ENCODE measurements at regions not wholly inside any gene's neighbourhood (a gene's known extent, or its start where the extent isn't known, plus 50 kb on each side); places are given as distances from the start of the nearest gene placed in this dataset.
A peak's percentile ranks its signal among the peaks of the same experiment; 100 is the strongest.

DNA sequence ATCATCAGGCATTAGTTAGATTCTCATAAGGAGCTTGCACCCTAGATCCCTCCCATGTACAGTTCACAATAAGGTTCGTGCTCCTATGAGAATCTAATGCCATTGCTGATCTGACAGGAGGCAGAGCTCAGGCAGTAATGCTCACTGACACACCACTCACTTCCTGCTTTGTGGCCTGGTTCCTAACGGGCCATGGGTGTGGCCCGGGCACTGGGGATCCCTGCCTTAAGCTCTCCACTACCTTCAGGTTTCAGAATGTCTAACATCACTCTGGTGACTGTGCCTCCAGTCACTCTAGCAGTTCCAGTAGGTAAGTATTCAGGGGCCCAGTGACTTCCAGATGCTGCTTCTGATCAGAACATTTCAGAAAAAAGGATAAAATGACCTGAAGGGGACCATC lies 152.4 kb downstream of the LRRC70 start:
- Histone ChIP-seq H3K9me3 (ENCODE audit: control insufficient read depth, low read depth, low read length) (no peaks in the 10 kb centered on the region), H3K36me3 (ENCODE audit: control insufficient read depth, low read depth, low read length) (no peaks in the 10 kb centered on the region), H3K27ac (ENCODE audit: low read length) (no peak overlapping the region), H3K4me3 (ENCODE audit: low read length) (no peak overlapping the region), H3K9ac (ENCODE audit: low read length) (no peak overlapping the region), H3K4me1 (ENCODE audit: control insufficient read depth, low read depth, low read length) (no peaks in the 10 kb centered on the region), H3K27me3 (ENCODE audit: control insufficient read depth, insufficient read depth, low read length) (no peaks in the 10 kb centered on the region)

- H3K9ac ChIP-seq (ENCODE audit: low read length), result no peak overlapping the region
- H3K4me3 ChIP-seq (ENCODE audit: low read length), result no peak overlapping the region
- H3K27ac ChIP-seq (ENCODE audit: low read length), result no peak overlapping the region
- H3K27me3 ChIP-seq (ENCODE audit: control insufficient read depth, insufficient read depth, low read length), result no peaks in the 10 kb centered on the region
- no peaks in the 10 kb centered on the region for H3K9me3 ChIP-seq (ENCODE audit: control insufficient read depth, low read depth, low read length)
- no peaks in the 10 kb centered on the region for H3K4me1 ChIP-seq (ENCODE audit: control insufficient read depth, low read depth, low read length)
- H3K36me3 ChIP-seq (ENCODE audit: control insufficient read depth, low read depth, low read length), result no peaks in the 10 kb centered on the region
These were observed 151.1 kb downstream of the LRRC70 start for GRCh38 chr5:62729675-62730074.

GRCh38 chr5:62727861-62728260 lies 149.2 kb downstream of the LRRC70 start:
- Histone ChIP-seq H3K9me3 (ENCODE audit: control insufficient read depth, low read depth, low read length) (no peaks in the 10 kb centered on the region), H3K4me3 (ENCODE audit: low read length) (no peak overlapping the region), H3K36me3 (ENCODE audit: control insufficient read depth, low read depth, low read length) (no peaks in the 10 kb centered on the region), H3K4me1 (ENCODE audit: control insufficient read depth, low read depth, low read length) (no peaks in the 10 kb centered on the region), H3K27me3 (ENCODE audit: control insufficient read depth, insufficient read depth, low read length) (no peaks in the 10 kb centered on the region), H3K27ac (ENCODE audit: low read length) (no peak overlapping the region), H3K9ac (ENCODE audit: low read length) (no peak overlapping the region)

DNA sequence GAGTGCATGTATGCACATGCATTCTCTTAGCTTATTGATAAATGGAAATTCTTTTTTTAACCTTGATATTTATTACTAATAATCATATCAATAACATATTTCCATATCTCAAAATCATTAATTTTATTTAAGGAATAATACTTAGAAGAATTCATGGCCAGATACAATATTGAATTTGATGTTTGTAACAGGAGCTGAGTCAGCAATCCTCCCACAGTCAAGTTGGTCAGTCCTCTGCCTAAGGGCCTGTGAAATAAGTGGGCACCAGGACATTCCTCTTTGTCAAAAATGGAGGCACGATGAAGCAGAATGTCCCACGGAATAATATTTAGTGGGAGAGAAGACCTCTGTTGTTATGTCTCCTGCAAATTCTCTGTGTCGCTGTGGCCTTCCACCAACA lies 148.6 kb downstream of the LRRC70 start:
- Histone ChIP-seq H3K4me3 (ENCODE audit: low read length) (no peak overlapping the region), H3K9me3 (ENCODE audit: control insufficient read depth, low read depth, low read length) (no peaks in the 10 kb centered on the region), H3K36me3 (ENCODE audit: control insufficient read depth, low read depth, low read length) (no peaks in the 10 kb centered on the region), H3K27me3 (ENCODE audit: control insufficient read depth, insufficient read depth, low read length) (no peaks in the 10 kb centered on the region), H3K27ac (ENCODE audit: low read length) (no peak overlapping the region), H3K9ac (ENCODE audit: low read length) (no peak overlapping the region), H3K4me1 (ENCODE audit: control insufficient read depth, low read depth, low read length) (no peaks in the 10 kb centered on the region)

DNA sequence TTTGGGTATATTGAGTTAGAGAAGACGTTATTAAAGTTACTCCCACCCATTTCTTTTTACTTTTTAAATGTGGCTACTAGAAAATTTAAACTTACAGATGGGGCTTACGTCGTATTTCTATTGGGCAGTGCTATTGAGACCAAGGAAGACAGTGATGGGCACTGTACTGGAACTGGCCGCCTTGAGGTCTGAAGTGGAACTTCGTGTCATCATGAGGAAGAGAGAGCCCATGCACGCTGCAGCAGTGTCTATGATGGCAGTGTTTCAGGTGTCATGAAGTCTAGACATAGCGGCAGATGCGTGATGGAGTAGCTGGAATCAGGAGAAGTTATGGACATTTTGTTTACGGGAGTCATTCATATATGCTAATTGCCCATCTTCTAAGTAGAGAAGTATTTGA lies 143.7 kb downstream of the LRRC70 start:
- Histone ChIP-seq H3K27ac (ENCODE audit: low read length) (no peak overlapping the region), H3K27me3 (ENCODE audit: control insufficient read depth, insufficient read depth, low read length) (no peaks in the 10 kb centered on the region), H3K36me3 (ENCODE audit: control insufficient read depth, low read depth, low read length) (no peaks in the 10 kb centered on the region), H3K4me1 (ENCODE audit: control insufficient read depth, low read depth, low read length) (peaks cover 12% of the 10 kb centered on the region), H3K9ac (ENCODE audit: low read length) (no peak overlapping the region), H3K4me3 (ENCODE audit: low read length) (no peak overlapping the region), H3K9me3 (ENCODE audit: control insufficient read depth, low read depth, low read length) (no peaks in the 10 kb centered on the region)

DNA sequence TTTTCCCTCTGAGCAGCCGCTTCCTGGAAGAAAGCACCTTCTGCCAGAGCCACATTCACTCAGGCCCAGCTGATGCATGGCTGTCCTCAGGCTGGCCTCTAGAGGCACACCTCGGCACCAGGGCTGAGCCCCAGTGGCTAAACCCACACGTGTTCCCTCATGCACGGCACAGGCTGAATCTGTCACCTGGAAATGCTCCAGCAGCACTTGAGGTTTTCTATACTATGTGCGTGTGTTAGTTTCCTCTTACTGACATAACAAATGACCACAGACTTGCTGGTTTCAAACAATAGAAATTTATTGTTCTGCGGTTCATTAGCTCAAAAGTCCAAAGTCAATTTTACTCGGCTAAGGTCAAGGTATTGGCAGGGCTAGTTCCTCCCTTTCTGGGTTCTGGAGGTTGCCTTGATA lies 141.4 kb downstream of the LRRC70 start:
- peaks cover 17% of the 10 kb centered on the region for H3K4me1 ChIP-seq (ENCODE audit: control insufficient read depth, low read depth, low read length)
- no peak overlapping the region for H3K27ac ChIP-seq (ENCODE audit: low read length)
- H3K36me3 ChIP-seq (ENCODE audit: control insufficient read depth, low read depth, low read length), result no peaks in the 10 kb centered on the region
- H3K9me3 ChIP-seq (ENCODE audit: control insufficient read depth, low read depth, low read length), result no peaks in the 10 kb centered on the region
- H3K27me3 ChIP-seq (ENCODE audit: control insufficient read depth, insufficient read depth, low read length), result no peaks in the 10 kb centered on the region
- no peak overlapping the region for H3K9ac ChIP-seq (ENCODE audit: low read length)
- H3K4me3 ChIP-seq (ENCODE audit: low read length), result no peak overlapping the region

GRCh38 chr5:62719061-62719720 lies 140.6 kb downstream of the LRRC70 start:
- no peak overlapping the region for H3K4me3 ChIP-seq (ENCODE audit: low read length)
- no peak overlapping the region for H3K27ac ChIP-seq (ENCODE audit: low read length)
- H3K4me1 ChIP-seq (ENCODE audit: control insufficient read depth, low read depth, low read length), result peaks cover 17% of the 10 kb centered on the region
- H3K27me3 ChIP-seq (ENCODE audit: control insufficient read depth, insufficient read depth, low read length), result no peaks in the 10 kb centered on the region
- no peak overlapping the region for H3K9ac ChIP-seq (ENCODE audit: low read length)
- no peaks in the 10 kb centered on the region for H3K36me3 ChIP-seq (ENCODE audit: control insufficient read depth, low read depth, low read length)
- H3K9me3 ChIP-seq (ENCODE audit: control insufficient read depth, low read depth, low read length), result no peaks in the 10 kb centered on the region

- Histone ChIP-seq H3K9me3 (ENCODE audit: control insufficient read depth, low read depth, low read length) (no peaks in the 10 kb centered on the region), H3K36me3 (ENCODE audit: control insufficient read depth, low read depth, low read length) (no peaks in the 10 kb centered on the region), H3K27me3 (ENCODE audit: control insufficient read depth, insufficient read depth, low read length) (no peaks in the 10 kb centered on the region), H3K27ac (ENCODE audit: low read length) (no peak overlapping the region), H3K9ac (ENCODE audit: low read length) (no peak overlapping the region), H3K4me3 (ENCODE audit: low read length) (no peak overlapping the region), H3K4me1 (ENCODE audit: control insufficient read depth, low read depth, low read length) (peaks cover 17% of the 10 kb centered on the region)
These were observed 139.7 kb downstream of the LRRC70 start for GRCh38 chr5:62718324-62718723.

DNA sequence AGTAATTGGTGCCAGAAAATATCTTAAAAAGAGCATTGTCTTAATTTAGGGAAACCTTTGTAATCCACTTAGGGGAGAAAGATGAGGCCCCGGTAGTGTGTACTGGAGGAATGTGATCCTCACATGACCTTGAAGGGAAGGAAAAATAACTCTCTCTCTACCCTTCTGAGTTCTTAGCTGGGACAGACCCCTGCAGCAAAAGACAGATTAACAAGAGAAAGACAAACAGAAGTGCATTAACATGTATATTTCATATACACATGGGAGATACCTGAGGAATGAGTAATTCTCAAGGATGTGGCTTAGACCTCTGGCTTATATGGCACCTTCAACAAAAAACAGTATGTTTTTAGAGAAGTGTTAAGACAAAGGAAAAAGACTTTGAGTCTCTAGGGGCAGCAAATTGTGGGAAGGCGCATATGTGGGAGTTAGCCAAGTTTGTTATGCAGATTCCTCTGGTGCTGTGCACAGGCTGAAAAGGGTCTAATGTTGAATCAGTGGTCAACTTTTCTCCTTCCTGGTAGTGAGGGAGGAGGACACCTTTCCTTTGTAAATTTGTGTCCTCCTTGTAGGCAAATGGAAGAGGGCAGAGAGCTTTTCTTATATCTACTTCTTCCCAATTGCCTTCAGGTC lies 138.8 kb downstream of the LRRC70 start:
- no peaks in the 10 kb centered on the region for H3K9me3 ChIP-seq (ENCODE audit: control insufficient read depth, low read depth, low read length)
- peaks cover 17% of the 10 kb centered on the region for H3K4me1 ChIP-seq (ENCODE audit: control insufficient read depth, low read depth, low read length)
- H3K27me3 ChIP-seq (ENCODE audit: control insufficient read depth, insufficient read depth, low read length), result no peaks in the 10 kb centered on the region
- no peak overlapping the region for H3K9ac ChIP-seq (ENCODE audit: low read length)
- H3K36me3 ChIP-seq (ENCODE audit: control insufficient read depth, low read depth, low read length), result no peaks in the 10 kb centered on the region
- H3K27ac ChIP-seq (ENCODE audit: low read length), result no peak overlapping the region
- H3K4me3 ChIP-seq (ENCODE audit: low read length), result peak overlapping the region; percentile 25

GRCh38 chr5:62714296-62714695 lies 135.7 kb downstream of the LRRC70 start:
- H3K36me3 ChIP-seq (ENCODE audit: control insufficient read depth, low read depth, low read length), result no peaks in the 10 kb centered on the region
- no peak overlapping the region for H3K4me3 ChIP-seq (ENCODE audit: low read length)
- no peak overlapping the region for H3K9ac ChIP-seq (ENCODE audit: low read length)

DNA sequence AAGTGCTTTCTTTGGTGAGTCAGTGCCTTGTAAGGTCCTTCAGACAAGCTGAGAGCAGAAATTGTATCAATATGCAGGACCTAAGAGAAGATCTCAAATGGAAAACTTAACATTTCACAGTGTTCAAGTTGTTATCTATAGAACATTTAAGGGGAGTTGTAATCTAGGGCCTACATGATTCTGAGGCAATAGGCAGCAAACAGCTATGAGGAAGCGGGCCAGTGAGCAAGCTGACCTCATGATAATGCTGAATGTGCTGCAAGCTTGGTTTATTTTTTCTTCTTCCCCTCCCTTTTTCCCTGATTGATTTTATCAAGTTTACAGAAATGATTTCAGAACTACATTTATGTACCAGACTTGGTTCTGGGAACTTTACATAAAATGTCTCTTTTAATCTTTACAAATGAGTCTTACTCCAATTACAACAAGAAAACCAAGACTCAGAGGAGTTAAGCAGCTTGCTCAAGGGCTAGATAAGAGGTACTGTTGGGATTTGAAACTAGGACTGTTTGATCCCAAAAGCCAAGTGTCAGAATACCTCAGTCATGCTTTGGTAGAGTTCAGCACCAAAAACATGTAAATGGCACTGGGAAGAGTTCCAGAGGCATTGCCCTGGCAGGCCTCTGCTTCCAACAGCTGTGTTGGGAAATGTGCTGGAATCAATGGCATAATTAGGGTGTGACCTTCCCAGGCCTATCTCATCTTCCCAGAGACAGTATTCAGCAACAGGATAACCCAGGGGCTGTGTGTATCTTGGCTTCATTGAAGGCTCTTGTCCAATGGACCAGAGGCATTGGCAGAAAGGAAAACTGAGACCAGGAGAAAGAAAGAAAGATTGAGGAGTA lies 130.1 kb downstream of the LRRC70 start:
- Histone ChIP-seq H3K9ac (ENCODE audit: low read length) (no peak overlapping the region), H3K9me3 (ENCODE audit: control insufficient read depth, low read depth, low read length) (no peaks in the 10 kb centered on the region), H3K27ac (ENCODE audit: low read length) (no peak overlapping the region), H3K36me3 (ENCODE audit: control insufficient read depth, low read depth, low read length) (no peaks in the 10 kb centered on the region), H3K27me3 (ENCODE audit: control insufficient read depth, insufficient read depth, low read length) (no peaks in the 10 kb centered on the region), H3K4me3 (ENCODE audit: low read length) (no peak overlapping the region), H3K4me1 (ENCODE audit: control insufficient read depth, low read depth, low read length) (no peaks in the 10 kb centered on the region)

More at GRCh38 chr5:62714296-62714695, 135.7 kb downstream of the LRRC70 start:
- peaks cover 17% of the 10 kb centered on the region for H3K4me1 ChIP-seq (ENCODE audit: control insufficient read depth, low read depth, low read length)
- no peak overlapping the region for H3K27ac ChIP-seq (ENCODE audit: low read length)
- H3K27me3 ChIP-seq (ENCODE audit: control insufficient read depth, insufficient read depth, low read length), result no peaks in the 10 kb centered on the region
- H3K9me3 ChIP-seq (ENCODE audit: control insufficient read depth, low read depth, low read length), result no peaks in the 10 kb centered on the region

Measured in iPS-18a (cell line).